ENCODE measurements at regions not wholly inside any gene's neighbourhood (a gene's known extent, or its start where the extent isn't known, plus 50 kb on each side); places are given as distances from the start of the nearest gene placed in this dataset.
"Not testable (repeated sequence)": the region's sequence is repeated elsewhere in the genome, so short reads cannot be mapped to it uniquely, and the experiment has no call there.

- Histone ChIP-seq H3K27ac (ENCODE audit: low read depth, low read length) (no peak overlapping the region), H3K27me3 (ENCODE audit: control insufficient read depth in 3 of 3, insufficient read depth in 3 of 3, low read length in 3 of 3) (no peaks in the 10 kb centered on the region), H3K9ac (ENCODE audit: low read depth in 1 of 3, low read length in 3 of 3) (no peak overlapping the region), H3K4me3 (ENCODE audit: low read length in 3 of 3) (no peak overlapping the region), H3K36me3 (ENCODE audit: control insufficient read depth in 3 of 3, insufficient read depth in 3 of 3, low read length in 3 of 3) (no peaks in the 10 kb centered on the region), H3K9me3 (ENCODE audit: control insufficient read depth in 3 of 3, low read length in 3 of 3) (no peaks in the 10 kb centered on the region), H3K4me1 (ENCODE audit: control insufficient read depth in 3 of 3, insufficient read depth in 3 of 3, low read length in 3 of 3) (no peaks in the 10 kb centered on the region)
Measured at GRCh38 chr5:18455521-18455920, 821.3 kb downstream of the TAF11L14 start.

GRCh38 chr5:18457255-18457654, 823.0 kb downstream of the TAF11L14 start:
- no peak overlapping the region for H3K27ac ChIP-seq (ENCODE audit: low read depth, low read length)
- H3K9ac ChIP-seq (ENCODE audit: low read depth in 1 of 3, low read length in 3 of 3) = no peak overlapping the region
- H3K4me3 ChIP-seq (ENCODE audit: low read length in 3 of 3) = no peak overlapping the region
- no peaks in the 10 kb centered on the region for H3K9me3 ChIP-seq (ENCODE audit: control insufficient read depth in 3 of 3, low read length in 3 of 3)
- no peaks in the 10 kb centered on the region for H3K4me1 ChIP-seq (ENCODE audit: control insufficient read depth in 3 of 3, insufficient read depth in 3 of 3, low read length in 3 of 3)
- H3K36me3 ChIP-seq (ENCODE audit: control insufficient read depth in 3 of 3, insufficient read depth in 3 of 3, low read length in 3 of 3) = no peaks in the 10 kb centered on the region
- no peaks in the 10 kb centered on the region for H3K27me3 ChIP-seq (ENCODE audit: control insufficient read depth in 3 of 3, insufficient read depth in 3 of 3, low read length in 3 of 3)

DNA sequence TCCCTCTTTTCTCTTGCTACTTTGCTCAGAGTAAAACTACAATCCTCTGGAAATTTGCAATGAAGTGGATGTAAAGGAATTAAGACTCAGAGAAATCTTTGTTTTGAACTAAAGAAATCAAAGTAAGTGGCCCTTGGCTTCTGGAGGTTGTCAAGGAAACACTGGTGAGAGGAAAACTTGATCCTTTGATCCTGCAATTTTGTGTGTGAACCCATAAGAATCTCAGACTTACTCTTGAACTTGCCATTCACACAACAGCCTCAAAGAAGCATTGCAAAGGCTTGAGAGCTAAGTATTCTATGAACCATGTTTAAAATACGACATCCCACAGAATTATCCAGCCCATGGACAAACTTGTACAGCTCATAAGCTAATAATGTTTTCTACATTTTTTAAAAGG, 827.5 kb downstream of the TAF11L14 start:
- Histone ChIP-seq H3K27ac (ENCODE audit: low read depth, low read length) (no peak overlapping the region), H3K27me3 (ENCODE audit: control insufficient read depth in 3 of 3, insufficient read depth in 3 of 3, low read length in 3 of 3) (no peaks in the 10 kb centered on the region), H3K9ac (ENCODE audit: low read depth in 1 of 3, low read length in 3 of 3) (no peak overlapping the region), H3K4me1 (ENCODE audit: control insufficient read depth in 3 of 3, insufficient read depth in 3 of 3, low read length in 3 of 3) (no peaks in the 10 kb centered on the region), H3K9me3 (ENCODE audit: control insufficient read depth in 3 of 3, low read length in 3 of 3) (no peaks in the 10 kb centered on the region), H3K4me3 (ENCODE audit: low read length in 3 of 3) (no peak overlapping the region), H3K36me3 (ENCODE audit: control insufficient read depth in 3 of 3, insufficient read depth in 3 of 3, low read length in 3 of 3) (no peaks in the 10 kb centered on the region)

GRCh38 chr5:18465833-18466681, 831.8 kb downstream of the TAF11L14 start:
- H3K9ac ChIP-seq (ENCODE audit: low read depth in 1 of 3, low read length in 3 of 3) = no peak overlapping the region
- H3K4me1 ChIP-seq (ENCODE audit: control insufficient read depth in 3 of 3, insufficient read depth in 3 of 3, low read length in 3 of 3) = no peaks in the 10 kb centered on the region
- H3K4me3 ChIP-seq (ENCODE audit: low read length in 3 of 3) = no peak overlapping the region
- H3K9me3 ChIP-seq (ENCODE audit: control insufficient read depth in 3 of 3, low read length in 3 of 3) = no peaks in the 10 kb centered on the region
- H3K27ac ChIP-seq (ENCODE audit: low read depth, low read length) = no peak overlapping the region
- H3K36me3 ChIP-seq (ENCODE audit: control insufficient read depth in 3 of 3, insufficient read depth in 3 of 3, low read length in 3 of 3) = no peaks in the 10 kb centered on the region
- H3K27me3 ChIP-seq (ENCODE audit: control insufficient read depth in 3 of 3, insufficient read depth in 3 of 3, low read length in 3 of 3) = no peaks in the 10 kb centered on the region

DNA sequence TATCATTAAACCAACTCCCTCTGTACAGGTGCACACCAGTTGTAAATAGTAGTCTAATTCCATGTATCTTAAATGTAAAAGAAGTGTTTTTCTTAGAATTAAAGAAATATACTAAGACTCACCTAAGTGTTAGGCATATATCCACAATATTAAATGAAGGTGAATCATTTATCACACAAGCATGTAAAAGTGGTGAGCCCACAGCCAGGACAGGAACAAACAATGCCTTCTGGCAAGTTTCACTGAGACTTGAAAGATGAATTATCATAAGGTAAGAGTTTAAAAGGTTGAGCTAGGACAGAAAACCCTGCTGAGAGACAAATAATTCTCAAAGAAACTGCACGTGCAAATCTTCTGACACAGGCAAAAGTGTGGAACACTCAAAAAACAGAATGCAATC, 832.5 kb downstream of the TAF11L14 start:
- H3K36me3 ChIP-seq (ENCODE audit: control insufficient read depth in 3 of 3, insufficient read depth in 3 of 3, low read length in 3 of 3) = no peaks in the 10 kb centered on the region
- H3K27ac ChIP-seq (ENCODE audit: low read depth, low read length) = no peak overlapping the region
- no peaks in the 10 kb centered on the region for H3K9me3 ChIP-seq (ENCODE audit: control insufficient read depth in 3 of 3, low read length in 3 of 3)
- H3K4me1 ChIP-seq (ENCODE audit: control insufficient read depth in 3 of 3, insufficient read depth in 3 of 3, low read length in 3 of 3) = no peaks in the 10 kb centered on the region
- no peak overlapping the region for H3K4me3 ChIP-seq (ENCODE audit: low read length in 3 of 3)
- H3K27me3 ChIP-seq (ENCODE audit: control insufficient read depth in 3 of 3, insufficient read depth in 3 of 3, low read length in 3 of 3) = no peaks in the 10 kb centered on the region
- no peak overlapping the region for H3K9ac ChIP-seq (ENCODE audit: low read depth in 1 of 3, low read length in 3 of 3)

DNA sequence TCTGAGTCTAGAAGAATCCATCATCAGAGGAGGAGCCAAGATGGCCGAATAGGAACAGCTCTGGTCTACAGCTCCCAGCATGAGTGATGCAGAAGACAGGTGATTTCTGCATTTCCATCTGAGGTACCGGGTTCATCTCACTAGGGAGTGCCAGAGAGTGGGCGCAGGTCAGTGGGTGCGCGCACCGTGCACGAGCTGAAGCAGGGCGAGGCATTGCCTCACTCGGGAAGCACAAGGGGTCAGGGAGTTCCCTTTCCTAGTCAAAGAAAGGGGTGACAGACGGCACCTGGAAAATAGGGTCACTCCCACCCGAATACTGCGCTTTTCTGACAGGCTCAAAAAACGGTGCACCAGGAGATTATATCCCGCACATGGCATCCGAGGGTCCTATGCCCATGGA, 837.5 kb downstream of the TAF11L14 start:
- not testable (repeated sequence) for H3K4me1 ChIP-seq (ENCODE audit: control insufficient read depth in 3 of 3, insufficient read depth in 3 of 3, low read length in 3 of 3); H3K9ac ChIP-seq (ENCODE audit: low read depth in 1 of 3, low read length in 3 of 3); H3K27ac ChIP-seq (ENCODE audit: low read depth, low read length); H3K27me3 ChIP-seq (ENCODE audit: control insufficient read depth in 3 of 3, insufficient read depth in 3 of 3, low read length in 3 of 3); H3K4me3 ChIP-seq (ENCODE audit: low read length in 3 of 3); H3K36me3 ChIP-seq (ENCODE audit: control insufficient read depth in 3 of 3, insufficient read depth in 3 of 3, low read length in 3 of 3); H3K9me3 ChIP-seq (ENCODE audit: control insufficient read depth in 3 of 3, low read length in 3 of 3)

DNA sequence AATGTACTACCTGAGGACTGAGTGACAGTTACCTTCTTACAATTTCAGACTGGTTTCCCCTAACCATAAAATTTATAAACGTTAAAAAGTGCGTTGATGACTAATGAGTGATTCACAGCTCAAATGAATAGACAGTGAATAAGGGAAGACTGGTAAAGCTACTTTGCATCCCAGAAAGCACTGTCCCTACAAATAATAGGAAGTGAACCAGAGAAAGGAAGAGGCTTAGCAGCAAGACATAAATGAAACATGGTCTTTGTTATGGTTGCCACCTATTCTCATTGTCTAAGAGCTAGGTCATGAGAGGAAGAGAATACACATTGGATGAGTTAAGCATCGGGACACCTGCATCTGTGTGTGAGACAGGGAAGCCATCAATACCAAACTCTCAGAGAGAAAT, 849.2 kb downstream of the TAF11L14 start:
- H3K36me3 ChIP-seq (ENCODE audit: control insufficient read depth in 3 of 3, insufficient read depth in 3 of 3, low read length in 3 of 3) = no peaks in the 10 kb centered on the region
- no peak overlapping the region for H3K27ac ChIP-seq (ENCODE audit: low read depth, low read length)
- no peaks in the 10 kb centered on the region for H3K4me1 ChIP-seq (ENCODE audit: control insufficient read depth in 3 of 3, insufficient read depth in 3 of 3, low read length in 3 of 3)
- no peaks in the 10 kb centered on the region for H3K9me3 ChIP-seq (ENCODE audit: control insufficient read depth in 3 of 3, low read length in 3 of 3)
- no peaks in the 10 kb centered on the region for H3K27me3 ChIP-seq (ENCODE audit: control insufficient read depth in 3 of 3, insufficient read depth in 3 of 3, low read length in 3 of 3)
- no peak overlapping the region for H3K4me3 ChIP-seq (ENCODE audit: low read length in 3 of 3)
- no peak overlapping the region for H3K9ac ChIP-seq (ENCODE audit: low read depth in 1 of 3, low read length in 3 of 3)

- Histone ChIP-seq H3K9me3 (ENCODE audit: control insufficient read depth in 3 of 3, low read length in 3 of 3) (no peaks in the 10 kb centered on the region), H3K9ac (ENCODE audit: low read depth in 1 of 3, low read length in 3 of 3) (no peak overlapping the region), H3K4me3 (ENCODE audit: low read length in 3 of 3) (no peak overlapping the region), H3K27me3 (ENCODE audit: control insufficient read depth in 3 of 3, insufficient read depth in 3 of 3, low read length in 3 of 3) (no peaks in the 10 kb centered on the region), H3K4me1 (ENCODE audit: control insufficient read depth in 3 of 3, insufficient read depth in 3 of 3, low read length in 3 of 3) (no peaks in the 10 kb centered on the region), H3K27ac (ENCODE audit: low read depth, low read length) (no peak overlapping the region), H3K36me3 (ENCODE audit: control insufficient read depth in 3 of 3, insufficient read depth in 3 of 3, low read length in 3 of 3) (no peaks in the 10 kb centered on the region)
Measured at GRCh38 chr5:18487928-18488480, 853.7 kb downstream of the TAF11L14 start.

DNA sequence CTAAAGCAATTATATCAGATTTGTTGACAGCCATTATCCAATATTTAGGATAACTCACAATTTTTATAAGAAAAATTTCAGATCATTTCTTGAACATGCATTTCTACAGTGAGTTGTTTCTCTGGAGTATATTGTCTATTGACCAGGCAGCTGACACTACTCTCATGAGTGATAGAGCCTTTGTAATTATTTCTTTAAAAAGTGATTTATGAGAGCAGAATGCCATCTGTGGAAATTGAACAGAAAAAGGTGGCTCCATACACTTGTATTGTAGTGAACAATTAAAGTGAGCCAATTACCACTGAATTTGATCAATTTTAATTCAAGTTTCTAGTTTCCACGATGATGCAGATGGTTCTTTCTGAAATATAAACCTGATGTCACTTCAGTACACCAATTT, 855.4 kb downstream of the TAF11L14 start:
- Histone ChIP-seq H3K4me3 (ENCODE audit: low read length in 3 of 3) (no peak overlapping the region), H3K4me1 (ENCODE audit: control insufficient read depth in 3 of 3, insufficient read depth in 3 of 3, low read length in 3 of 3) (no peaks in the 10 kb centered on the region), H3K27ac (ENCODE audit: low read depth, low read length) (no peak overlapping the region), H3K36me3 (ENCODE audit: control insufficient read depth in 3 of 3, insufficient read depth in 3 of 3, low read length in 3 of 3) (no peaks in the 10 kb centered on the region), H3K27me3 (ENCODE audit: control insufficient read depth in 3 of 3, insufficient read depth in 3 of 3, low read length in 3 of 3) (no peaks in the 10 kb centered on the region), H3K9ac (ENCODE audit: low read depth in 1 of 3, low read length in 3 of 3) (no peak overlapping the region), H3K9me3 (ENCODE audit: control insufficient read depth in 3 of 3, low read length in 3 of 3) (no peaks in the 10 kb centered on the region)

DNA sequence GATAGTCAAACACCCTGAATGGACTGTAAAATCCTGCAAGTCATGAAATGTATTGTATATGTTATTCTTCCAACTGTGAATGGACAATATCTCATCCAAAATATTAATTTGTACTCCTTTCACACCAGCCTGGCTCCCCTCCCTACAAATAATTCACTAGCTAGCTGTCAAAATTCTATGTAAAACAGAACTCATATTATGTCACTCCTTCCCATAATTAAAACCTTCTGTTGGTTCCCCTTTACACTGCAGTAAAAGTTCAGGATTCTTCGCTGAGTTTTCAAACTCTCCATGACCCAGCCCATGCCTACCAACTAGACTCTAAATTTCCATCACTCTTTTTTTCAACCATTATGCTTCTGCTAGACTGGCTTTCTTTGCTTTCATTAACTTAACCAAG, 857.1 kb downstream of the TAF11L14 start:
- no peak overlapping the region for H3K9ac ChIP-seq (ENCODE audit: low read depth in 1 of 3, low read length in 3 of 3)
- no peak overlapping the region for H3K27ac ChIP-seq (ENCODE audit: low read depth, low read length)
- H3K27me3 ChIP-seq (ENCODE audit: control insufficient read depth in 3 of 3, insufficient read depth in 3 of 3, low read length in 3 of 3) = no peaks in the 10 kb centered on the region
- H3K4me1 ChIP-seq (ENCODE audit: control insufficient read depth in 3 of 3, insufficient read depth in 3 of 3, low read length in 3 of 3) = no peaks in the 10 kb centered on the region
- H3K36me3 ChIP-seq (ENCODE audit: control insufficient read depth in 3 of 3, insufficient read depth in 3 of 3, low read length in 3 of 3) = no peaks in the 10 kb centered on the region
- H3K4me3 ChIP-seq (ENCODE audit: low read length in 3 of 3) = no peak overlapping the region
- H3K9me3 ChIP-seq (ENCODE audit: control insufficient read depth in 3 of 3, low read length in 3 of 3) = peaks cover 0 to 3% (median 0%) of the 10 kb centered on the region in 3 donors
